ENCODE measurements at regions not wholly inside any gene's neighbourhood (a gene's known extent, or its start where the extent isn't known, plus 50 kb on each side); places are given as distances from the start of the nearest gene placed in this dataset.

- Histone ChIP-seq H3K27ac (no peak overlapping the region), H3K27me3 (no peaks in the 10 kb centered on the region), H3K36me3 (no peaks in the 10 kb centered on the region), H3K9me3 (no peaks in the 10 kb centered on the region), H3K4me3 (no peak overlapping the region), H3K4me1 (peaks cover 0 to 13% (median 0%) of the 10 kb centered on the region in 4 donors)
- no peak for DNase-seq (ENCODE audit: low spot score in 2 of 2)
- TF ChIP-seq POLR2A (IDR thresholded peaks at IDR 0.05), result no peak
- TF ChIP-seq EP300 (IDR thresholded peaks at IDR 0.05), result no peak
- no peak for TF ChIP-seq CTCF (IDR thresholded peaks at IDR 0.05)
- WGBS, 2 donors, result 61 to 69% methylated on average over 13 of the region's 13 CpGs
Measured at GRCh38 chr2:234438305-234438977, 58.4 kb downstream of the ARL4C start.

GRCh38 chr2:234437642-234438304 is 59.1 kb downstream of the ARL4C start:
- Histone ChIP-seq H3K9me3 (no peaks in the 10 kb centered on the region), H3K4me3 (no peak overlapping the region), H3K36me3 (no peaks in the 10 kb centered on the region), H3K27me3 (no peaks in the 10 kb centered on the region), H3K27ac (no peak overlapping the region), H3K4me1 (peaks cover 0 to 13% (median 0%) of the 10 kb centered on the region in 4 donors)
- TF ChIP-seq EP300 (IDR thresholded peaks at IDR 0.05) (no peak), POLR2A (IDR thresholded peaks at IDR 0.05) (no peak), CTCF (IDR thresholded peaks at IDR 0.05) (no peak)
- 46 to 64% methylated on average over 10 to 11 of the region's 11 CpGs for WGBS, 2 donors
- DNase-seq (ENCODE audit: low spot score in 2 of 2), result no peak

GRCh38 chr2:234436482-234436837 is 60.4 kb downstream of the ARL4C start:
- Histone ChIP-seq H3K27ac (no peak overlapping the region), H3K9me3 (no peaks in the 10 kb centered on the region), H3K36me3 (no peaks in the 10 kb centered on the region), H3K4me3 (no peak overlapping the region), H3K4me1 (peaks cover 0 to 13% (median 0%) of the 10 kb centered on the region in 4 donors), H3K27me3 (no peaks in the 10 kb centered on the region)
- WGBS, 2 donors, result 84 to 86% methylated on average over 6 of the region's 6 CpGs
- DNase-seq (ENCODE audit: low spot score in 2 of 2), result no peak
- no peak for TF ChIP-seq POLR2A (IDR thresholded peaks at IDR 0.05)
- TF ChIP-seq CTCF (IDR thresholded peaks at IDR 0.05), result no peak
- no peak for TF ChIP-seq EP300 (IDR thresholded peaks at IDR 0.05)

GRCh38 chr2:234435836-234436481 is 60.9 kb downstream of the ARL4C start:
- 59 to 67% methylated on average over 7 of the region's 7 CpGs for WGBS, 2 donors
- Histone ChIP-seq H3K4me1 (peaks cover 0 to 13% (median 0%) of the 10 kb centered on the region in 4 donors), H3K27me3 (no peaks in the 10 kb centered on the region), H3K27ac (no peak overlapping the region), H3K36me3 (no peaks in the 10 kb centered on the region), H3K9me3 (no peaks in the 10 kb centered on the region), H3K4me3 (no peak overlapping the region)
- DNase-seq (ENCODE audit: low spot score in 2 of 2), result no peak
- TF ChIP-seq POLR2A (IDR thresholded peaks at IDR 0.05) (no peak), CTCF (IDR thresholded peaks at IDR 0.05) (no peak), EP300 (IDR thresholded peaks at IDR 0.05) (no peak)

GRCh38 chr2:234433201-234433600 is 63.7 kb downstream of the ARL4C start:
- 86 to 89% methylated on average over 3 of the region's 3 CpGs for WGBS, 2 donors
- no peaks in the 10 kb centered on the region for H3K9me3 ChIP-seq
- H3K27me3 ChIP-seq, result no peaks in the 10 kb centered on the region
- TF ChIP-seq POLR2A (IDR thresholded peaks at IDR 0.05) (no peak), EP300 (IDR thresholded peaks at IDR 0.05) (no peak)
- H3K36me3 ChIP-seq, result no peaks in the 10 kb centered on the region
- H3K4me1 ChIP-seq, result peaks cover 0 to 12% (median 0%) of the 10 kb centered on the region in 4 donors
- DNase-seq (ENCODE audit: low spot score in 2 of 2), result no peak
- no peak overlapping the region for H3K27ac ChIP-seq
- no peak overlapping the region for H3K4me3 ChIP-seq
